GM19238 (cell line): ENCODE measurements at regions not wholly inside any gene's neighbourhood (a gene's known extent, or its start where the extent isn't known, plus 50 kb on each side); places are given as distances from the start of the nearest gene placed in this dataset.

Experiments used
- DNase-seq: peaks from one replicate; pipeline ENCODE4 v3.0.0; 2011; ENCODE audit warnings: low spot score; ENCODE audit not compliant: insufficient read length

- DNase-seq, result no peak
Measured at GRCh38 chr1:88284066-88284465, 400.0 kb upstream of the PKN2 start.

- DNase-seq, result no peak
Measured at GRCh38 chr1:88284666-88285366, 399.3 kb upstream of the PKN2 start.

DNA sequence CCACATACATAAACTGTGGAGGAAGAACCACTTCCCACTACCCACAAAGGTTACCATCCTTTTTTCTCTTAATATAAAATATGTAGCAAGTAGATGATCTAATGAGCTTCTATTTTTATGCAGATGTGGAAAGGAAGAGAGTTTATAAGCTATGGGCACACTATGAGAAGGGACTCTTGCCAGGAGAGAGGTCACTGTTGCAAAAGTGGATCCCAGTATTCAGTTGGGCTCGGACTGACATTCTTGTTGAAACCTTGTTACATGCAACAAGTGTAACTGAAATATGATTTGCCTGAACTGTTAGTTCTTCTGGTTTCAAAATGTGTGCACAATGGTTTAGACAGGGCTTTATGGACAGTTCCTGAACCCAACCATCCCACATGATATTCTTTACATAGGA is 397.4 kb upstream of the PKN2 start:
- no peak for DNase-seq

- DNase-seq, result no peak
Measured at GRCh38 chr1:88288571-88288970, 395.5 kb upstream of the PKN2 start.

- DNase-seq, result no peak
Measured at GRCh38 chr1:88289401-88290102, 394.5 kb upstream of the PKN2 start.

DNA sequence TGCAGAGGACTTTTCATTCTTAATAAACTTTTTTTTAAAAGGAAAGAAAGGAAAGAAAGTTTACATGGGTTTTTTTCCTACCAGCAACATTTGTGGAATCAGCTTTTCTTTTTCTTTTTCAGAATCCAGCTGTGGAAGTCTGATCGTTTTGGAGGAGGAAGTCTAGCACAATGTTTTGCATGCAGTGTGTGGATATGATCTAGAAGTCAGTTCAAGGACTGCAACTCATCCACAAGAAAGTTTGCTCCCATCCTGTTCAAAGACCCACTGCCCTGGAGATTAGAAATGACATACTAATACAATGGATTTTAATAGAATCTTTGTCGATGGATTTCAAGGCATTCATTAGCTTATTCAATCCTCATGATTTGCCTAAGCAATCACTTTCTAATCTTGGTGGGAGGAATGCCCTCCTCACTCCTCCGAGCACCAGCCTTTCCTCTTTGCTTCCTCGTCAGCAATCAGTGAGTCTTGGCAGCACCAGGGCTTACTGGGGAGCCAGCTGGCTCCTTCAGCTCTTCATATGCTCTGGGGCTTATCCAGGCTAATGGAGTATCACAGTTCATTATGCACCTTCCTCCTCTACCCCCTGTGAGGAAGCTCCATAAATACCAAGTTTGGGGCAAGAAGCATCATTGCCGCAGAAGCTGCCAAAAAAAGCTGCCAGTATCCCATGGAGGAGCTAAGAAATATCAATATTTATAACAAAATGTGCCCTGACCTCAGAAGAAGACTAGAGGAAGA is 392.3 kb upstream of the PKN2 start:
- no peak for DNase-seq

GRCh38 chr1:88293691-88294190 is 390.3 kb upstream of the PKN2 start:
- DNase-seq, result no peak

DNA sequence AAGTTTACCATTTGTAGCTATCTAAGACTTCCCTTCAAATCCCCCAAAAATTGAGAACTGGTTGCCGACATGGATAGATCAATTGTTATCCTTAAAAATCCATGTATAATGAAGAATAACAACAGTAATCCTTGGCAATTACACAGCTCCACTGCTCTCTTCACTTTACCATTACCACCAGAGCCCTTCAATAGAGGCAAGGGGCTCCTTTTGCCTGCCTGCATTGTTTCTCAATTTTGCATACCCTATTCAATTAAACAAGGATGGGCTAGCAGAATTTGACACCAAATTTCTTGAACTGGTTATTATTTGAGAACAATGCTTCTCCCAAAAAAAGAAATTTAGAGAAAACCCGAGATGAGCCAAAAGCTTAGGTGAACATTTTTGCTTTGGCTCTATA is 387.8 kb upstream of the PKN2 start:
- DNase-seq, result no peak

GRCh38 chr1:88296642-88297041 is 387.4 kb upstream of the PKN2 start:
- no peak for DNase-seq

DNA sequence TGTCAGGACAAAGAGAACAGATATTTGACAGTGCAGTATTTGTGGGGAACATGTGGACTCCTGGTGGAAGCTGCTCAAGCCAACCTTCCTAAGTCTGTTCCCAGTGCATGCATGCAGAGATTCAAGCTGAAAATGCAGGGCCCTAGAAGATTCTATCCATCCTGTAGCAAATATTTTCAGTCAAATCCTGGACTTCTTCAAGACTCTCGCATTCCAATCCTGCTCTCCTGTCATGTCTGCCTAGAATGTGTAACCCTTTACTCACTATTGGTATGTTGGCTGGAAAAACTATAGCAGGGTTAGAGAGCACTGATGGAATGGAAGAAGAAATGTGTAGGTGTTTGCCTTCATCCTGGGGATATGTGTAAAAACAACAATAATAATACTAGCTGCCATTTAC is 385.6 kb upstream of the PKN2 start:
- no peak for DNase-seq

GRCh38 chr1:88300752-88301263 is 383.3 kb upstream of the PKN2 start:
- DNase-seq, result no peak

DNA sequence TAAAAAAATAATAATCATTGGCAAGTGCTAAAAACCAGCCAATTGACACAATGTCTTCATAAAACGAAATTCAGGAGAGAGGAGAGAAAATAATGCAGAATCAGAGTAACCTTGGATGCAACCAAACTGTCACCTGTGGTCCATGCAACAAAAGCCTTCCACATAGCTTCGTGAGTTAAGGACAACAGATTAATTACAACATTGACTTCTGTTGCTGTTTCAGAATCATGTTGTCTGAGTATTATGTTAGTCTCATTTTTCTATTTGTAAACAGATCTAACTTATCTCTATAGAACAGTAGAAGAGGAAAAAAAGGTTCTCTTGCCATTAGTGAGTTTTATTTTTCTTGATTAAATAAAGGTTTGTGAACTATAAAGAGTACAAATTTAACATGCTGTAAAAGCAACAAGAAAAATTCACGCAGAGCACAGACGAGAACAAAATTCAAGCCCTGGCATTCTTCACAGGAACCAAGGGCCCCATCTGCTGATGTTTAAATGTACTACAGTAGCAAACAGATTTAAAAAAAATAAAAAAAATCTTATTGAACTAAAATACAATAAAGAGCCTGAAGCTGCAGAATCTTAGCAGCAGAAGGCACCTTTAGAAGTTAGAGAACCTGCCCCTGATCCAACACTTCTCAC is 381.1 kb upstream of the PKN2 start:
- DNase-seq, result no peak

GRCh38 chr1:88311265-88311664 is 372.8 kb upstream of the PKN2 start:
- no peak for DNase-seq

GRCh38 chr1:88311907-88312306 is 372.2 kb upstream of the PKN2 start:
- DNase-seq, result no peak

DNA sequence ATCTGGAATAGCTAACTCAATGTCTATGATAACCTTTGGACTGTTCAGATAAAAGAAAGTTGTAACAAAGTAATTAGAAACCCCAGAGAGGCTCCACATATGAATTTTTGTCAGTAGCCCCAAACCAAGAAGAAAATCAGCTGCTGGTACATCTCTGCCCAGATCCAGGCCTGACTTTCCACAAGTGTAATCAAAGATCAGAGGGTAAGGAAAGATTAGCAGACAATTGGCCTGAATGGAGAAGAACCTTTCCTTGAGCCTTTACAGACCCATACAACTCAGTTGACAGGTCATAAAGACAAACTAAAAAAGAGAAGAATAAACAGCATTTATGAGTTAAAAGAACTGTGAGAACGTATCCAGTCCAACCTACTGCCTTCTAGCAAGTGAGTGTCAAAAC is 366.7 kb upstream of the PKN2 start:
- DNase-seq, result no peak

GRCh38 chr1:88318740-88319139 is 365.3 kb upstream of the PKN2 start:
- no peak for DNase-seq

GRCh38 chr1:88320291-88320690 is 363.8 kb upstream of the PKN2 start:
- DNase-seq, result no peak

GRCh38 chr1:88321706-88322105 is 362.4 kb upstream of the PKN2 start:
- DNase-seq, result no peak

- DNase-seq, result no peak
Measured at GRCh38 chr1:88324899-88325298, 359.2 kb upstream of the PKN2 start.

DNA sequence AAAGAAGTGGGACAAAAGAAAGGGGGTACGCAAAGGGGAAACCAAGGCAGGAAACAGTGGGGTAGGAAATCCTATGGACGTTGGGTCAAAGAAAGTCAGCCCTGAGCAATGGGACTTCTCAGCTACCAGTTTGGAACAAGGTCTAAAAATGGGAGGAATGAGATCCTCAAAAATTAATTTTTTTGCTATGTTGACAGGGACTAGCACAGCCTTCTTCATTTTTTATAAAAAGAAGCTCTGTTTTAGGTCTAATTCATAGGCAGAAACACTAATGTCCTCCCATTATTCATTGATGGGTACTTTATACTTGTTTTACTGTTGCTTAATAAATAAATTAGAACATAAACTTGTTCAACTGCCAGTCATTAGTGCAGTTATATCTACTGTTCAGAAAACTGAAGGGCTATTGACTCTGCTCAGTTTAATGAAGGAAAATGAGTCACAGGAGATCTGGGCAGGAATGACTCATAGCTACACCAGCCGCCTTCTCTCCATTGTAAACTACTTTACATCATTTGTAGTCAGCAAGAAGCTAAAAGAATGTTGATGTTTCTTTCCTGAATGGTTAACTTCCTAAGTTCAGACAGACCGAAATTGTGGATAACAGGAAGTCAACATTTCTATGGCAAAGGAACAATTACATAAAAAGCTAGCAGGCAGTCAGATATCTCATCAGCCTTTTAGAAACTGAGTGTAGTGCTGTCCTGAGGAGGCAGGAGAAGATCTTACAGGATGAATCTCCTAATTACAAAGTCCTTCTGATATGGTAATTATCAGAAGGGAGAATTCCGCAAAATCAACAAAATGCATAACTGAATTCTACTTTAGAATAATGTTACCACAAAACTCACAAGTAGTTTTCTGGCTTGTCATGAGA is 356.4 kb upstream of the PKN2 start:
- no peak for DNase-seq

GRCh38 chr1:88330201-88330600 is 353.9 kb upstream of the PKN2 start:
- DNase-seq, result no peak
